ENCODE measurements at regions not wholly inside any gene's neighbourhood (a gene's known extent, or its start where the extent isn't known, plus 50 kb on each side); places are given as distances from the start of the nearest gene placed in this dataset.
"Not testable (repeated sequence)": the region's sequence is repeated elsewhere in the genome, so short reads cannot be mapped to it uniquely, and the experiment has no call there.

- no peak for DNase-seq
These were observed 521.7 kb upstream of the DAB2 start for GRCh38 chr5:39946356-39947045.

- no peak for DNase-seq
These were observed 521.1 kb upstream of the DAB2 start for GRCh38 chr5:39945870-39946269.

- DNase-seq: no peak
These were observed 519.0 kb upstream of the DAB2 start for GRCh38 chr5:39943811-39944210.

- no peak for DNase-seq
These were observed 517.8 kb upstream of the DAB2 start for GRCh38 chr5:39942606-39943005.

- no peak for DNase-seq
These were observed 516.6 kb upstream of the DAB2 start for GRCh38 chr5:39941416-39941815.

GRCh38 chr5:39934830-39935229 is 510.1 kb upstream of the DAB2 start:
- DNase-seq: no peak

GRCh38 chr5:39933061-39933460 is 508.3 kb upstream of the DAB2 start:
- no peak for DNase-seq

- no peak for DNase-seq
These were observed 503.9 kb upstream of the DAB2 start for GRCh38 chr5:39928709-39929108.

GRCh38 chr5:39919876-39920275 is 495.1 kb upstream of the DAB2 start:
- DNase-seq: no peak

- DNase-seq: no peak
These were observed 488.1 kb upstream of the DAB2 start for GRCh38 chr5:39912906-39913305.

GRCh38 chr5:39907267-39907951 is 482.6 kb upstream of the DAB2 start:
- DNase-seq: not testable (repeated sequence)

GRCh38 chr5:39906146-39906545 is 481.4 kb upstream of the DAB2 start:
- no peak for DNase-seq

GRCh38 chr5:39905356-39905755 is 480.6 kb upstream of the DAB2 start:
- no peak for DNase-seq

- no peak for DNase-seq
These were observed 477.8 kb upstream of the DAB2 start for GRCh38 chr5:39902626-39903025.

GRCh38 chr5:39898731-39899130 is 474.0 kb upstream of the DAB2 start:
- DNase-seq: no peak

- no peak for DNase-seq
These were observed 471.9 kb upstream of the DAB2 start for GRCh38 chr5:39896706-39897105.

GRCh38 chr5:39896104-39896503 is 471.3 kb upstream of the DAB2 start:
- no peak for DNase-seq

- no peak for DNase-seq
These were observed 467.9 kb upstream of the DAB2 start for GRCh38 chr5:39892708-39893107.

GRCh38 chr5:39891376-39891775 is 466.6 kb upstream of the DAB2 start:
- no peak for DNase-seq

GRCh38 chr5:39880985-39881384 is 456.2 kb upstream of the DAB2 start:
- DNase-seq: no peak

GRCh38 chr5:39877479-39877878 is 452.7 kb upstream of the DAB2 start:
- DNase-seq: no peak

GRCh38 chr5:39876146-39876545 is 451.4 kb upstream of the DAB2 start:
- DNase-seq: no peak

- no peak for DNase-seq
These were observed 445.4 kb upstream of the DAB2 start for GRCh38 chr5:39870137-39870536.

- DNase-seq: no peak
These were observed 444.6 kb upstream of the DAB2 start for GRCh38 chr5:39869396-39869795.

- DNase-seq: no peak
These were observed 443.1 kb upstream of the DAB2 start for GRCh38 chr5:39867923-39868322.
